Umbilical cord (tissue), 1 donor: ENCODE measurements at regions not wholly inside any gene's neighbourhood (a gene's known extent, or its start where the extent isn't known, plus 50 kb on each side); places are given as distances from the start of the nearest gene placed in this dataset.
"Not testable (repeated sequence)": the region's sequence is repeated elsewhere in the genome, so short reads cannot be mapped to it uniquely, and the experiment has no call there.

Experiments used
- DNase-seq: peaks from one replicate; pipeline ENCODE4 v3.0.0-alpha.2; 2015; ENCODE audit warnings: low spot score

DNA sequence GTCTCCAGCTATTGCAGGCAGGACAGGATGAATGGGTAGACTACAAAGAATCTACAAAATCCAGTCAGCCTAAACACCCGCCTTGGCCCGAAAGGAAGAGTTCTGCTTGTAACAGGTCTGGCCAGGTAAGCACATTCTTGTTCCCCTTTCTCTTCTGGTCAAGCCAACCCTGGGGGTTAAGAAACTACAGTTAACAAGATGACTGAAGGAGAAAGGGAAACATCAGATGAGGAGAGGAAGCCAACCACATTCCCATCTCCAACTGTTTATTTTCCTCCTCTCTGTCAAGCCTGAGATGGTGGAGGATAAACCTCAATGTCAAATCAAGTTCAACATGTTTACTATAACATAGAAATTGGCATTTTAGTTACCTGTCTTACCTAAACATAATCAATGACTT, 198.9 kb downstream of the IPMK start:
- DNase-seq, result no peak

DNA sequence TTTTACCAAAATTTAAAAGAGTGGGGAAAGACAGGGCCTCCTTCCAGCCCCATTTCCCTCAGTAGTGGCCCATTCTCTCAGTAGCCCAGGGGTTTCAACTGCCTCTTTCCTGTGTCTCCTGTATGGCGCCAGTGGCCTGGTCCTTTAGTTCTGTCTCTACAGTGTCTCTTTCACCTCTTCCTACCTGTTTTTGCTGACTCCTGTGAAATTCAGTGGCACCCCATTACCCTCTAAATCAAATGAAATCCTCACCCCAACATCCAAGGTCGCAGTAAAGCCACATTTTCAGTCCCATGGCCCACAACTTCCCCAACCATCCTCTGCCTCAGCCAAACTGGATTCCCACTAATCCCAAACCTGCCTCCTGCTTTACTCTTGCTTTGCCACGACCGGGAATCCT, 200.7 kb downstream of the IPMK start:
- no peak for DNase-seq

DNA sequence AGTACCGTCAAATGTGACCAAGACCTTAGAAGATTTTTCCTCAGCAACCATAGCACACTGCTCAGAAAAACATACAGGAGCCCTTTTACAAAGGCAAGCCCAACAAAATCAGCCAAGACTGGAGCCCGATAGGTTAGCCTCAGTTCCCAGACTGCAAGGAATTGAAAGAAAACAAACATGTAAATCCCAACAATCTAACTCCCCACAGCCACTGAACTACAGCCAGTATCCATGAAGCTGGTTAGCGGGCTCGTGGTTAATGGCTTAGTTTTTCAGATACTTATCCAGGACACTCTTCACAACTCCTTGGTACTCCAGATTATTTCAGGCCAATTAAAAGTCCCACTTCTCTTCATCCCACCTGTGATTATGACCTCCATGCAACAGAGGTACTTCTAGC, 201.6 kb downstream of the IPMK start:
- DNase-seq, result no peak

DNA sequence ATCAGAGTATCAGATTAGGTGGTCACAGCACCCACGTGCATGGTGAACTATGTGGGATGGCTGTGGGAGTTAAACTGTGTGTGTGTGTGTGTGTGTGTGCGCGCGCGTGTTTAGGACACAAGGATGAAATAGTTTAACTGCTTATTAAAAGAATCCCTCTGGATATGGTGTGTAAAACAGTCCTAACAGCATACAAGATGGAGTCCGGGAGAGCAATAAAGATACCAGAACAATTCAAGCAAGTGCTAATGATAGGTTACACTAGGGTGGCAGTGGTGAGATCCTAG, 202.2 kb downstream of the IPMK start:
- no peak for DNase-seq

DNA sequence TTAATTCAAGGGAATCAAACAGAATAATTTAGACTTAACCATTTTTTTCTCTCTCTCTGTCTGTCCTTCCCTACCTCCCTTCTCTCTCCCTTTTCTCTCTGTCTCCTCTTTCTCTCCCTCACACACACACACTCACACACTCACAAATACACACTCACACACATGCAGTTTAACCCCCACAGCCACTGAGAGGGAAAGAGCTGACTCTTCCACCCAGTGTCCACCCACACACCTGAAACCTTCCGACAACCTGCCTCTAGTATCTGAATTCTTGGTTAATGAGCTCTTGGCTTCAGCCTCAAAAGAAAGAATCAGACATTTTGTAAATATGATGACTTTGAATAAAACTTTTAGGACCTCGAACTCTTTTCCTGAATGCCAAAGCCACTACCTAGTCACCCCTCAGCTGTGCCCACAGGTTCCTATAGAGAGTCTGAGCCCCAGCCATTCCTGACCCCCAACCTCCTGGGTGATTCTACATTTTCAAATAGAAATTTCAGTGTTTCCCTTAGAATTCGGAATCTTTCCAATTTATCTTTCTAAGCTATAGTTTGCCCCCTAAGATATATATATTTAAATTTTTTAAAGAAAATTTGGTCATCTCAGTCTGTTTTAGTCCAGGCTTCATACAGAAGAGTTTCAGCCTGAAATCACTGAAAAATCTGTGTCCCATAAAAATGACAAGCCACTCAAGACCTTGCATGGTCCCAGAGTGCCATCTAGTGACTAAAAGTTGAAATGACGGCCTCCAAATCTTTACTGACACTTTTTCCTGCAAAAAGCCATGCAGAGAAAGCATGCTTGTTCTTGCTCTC, 202.8 kb downstream of the IPMK start:
- peak; percentile 74 for DNase-seq

DNA sequence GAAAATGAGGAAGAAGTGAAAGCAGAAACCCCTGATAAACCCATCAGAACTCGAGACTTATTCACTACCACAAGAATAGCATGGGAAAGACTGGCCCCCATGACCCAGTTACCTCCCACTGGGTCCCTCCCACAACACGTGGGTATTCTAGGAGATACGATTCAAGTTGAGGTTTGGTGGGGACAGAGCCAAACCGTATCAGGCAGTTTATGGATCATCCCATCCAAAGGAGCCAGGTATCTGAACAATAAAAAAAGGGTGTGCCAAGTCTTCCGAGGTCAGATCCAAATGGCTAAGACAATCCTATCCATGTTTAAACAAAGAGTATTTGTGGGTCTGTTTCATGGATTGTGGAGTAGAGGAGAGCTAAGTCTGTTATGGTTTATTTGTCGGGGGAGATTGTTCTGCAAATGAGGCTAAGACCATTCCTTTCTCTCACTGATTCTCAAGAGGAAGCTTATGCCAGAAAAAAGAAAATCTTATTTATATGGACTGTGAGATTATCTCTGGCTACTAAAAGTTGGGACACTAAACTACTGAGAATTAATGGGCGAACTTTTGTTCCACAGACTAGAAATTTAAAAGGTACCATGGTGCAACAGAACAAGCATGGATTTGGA, 203.7 kb downstream of the IPMK start:
- no peak for DNase-seq

DNA sequence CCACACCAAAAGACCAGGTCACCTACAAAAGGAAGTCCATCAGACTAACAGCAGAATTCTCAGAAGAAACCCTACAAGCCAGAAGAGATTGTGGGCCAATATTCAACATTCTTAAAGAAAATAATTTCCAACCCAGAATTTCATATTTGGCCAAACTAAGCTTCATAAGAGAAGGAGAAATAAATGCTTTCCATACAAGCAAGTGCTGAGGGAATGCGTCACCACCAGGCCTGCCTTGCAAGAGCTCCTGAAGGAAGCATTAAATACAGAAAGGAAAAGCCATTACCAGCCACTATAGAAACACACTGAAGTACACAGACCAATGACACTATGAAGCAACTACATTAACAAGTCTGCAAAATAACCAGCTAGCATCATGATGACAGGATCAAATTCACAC, 209.0 kb downstream of the IPMK start:
- not testable (repeated sequence) for DNase-seq

DNA sequence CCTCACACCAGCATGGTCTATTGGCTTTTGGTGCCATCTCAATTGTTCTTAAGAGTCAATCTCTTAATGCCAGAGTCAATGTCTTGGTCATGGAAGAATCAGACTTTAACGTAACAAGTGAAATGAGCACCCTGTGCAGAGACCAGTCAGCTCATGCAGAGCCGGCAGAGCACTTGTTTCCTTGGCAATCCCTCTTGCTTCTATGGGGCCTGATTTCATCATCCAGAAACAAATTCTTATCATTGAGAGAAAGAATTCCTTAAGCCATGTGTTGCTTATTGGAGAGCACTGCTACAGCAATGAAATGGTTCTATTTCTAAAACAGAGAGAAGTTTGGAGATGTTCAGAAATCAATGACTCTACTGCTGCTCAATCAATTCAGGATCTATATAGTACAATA, 212.8 kb downstream of the IPMK start:
- DNase-seq, result no peak

DNA sequence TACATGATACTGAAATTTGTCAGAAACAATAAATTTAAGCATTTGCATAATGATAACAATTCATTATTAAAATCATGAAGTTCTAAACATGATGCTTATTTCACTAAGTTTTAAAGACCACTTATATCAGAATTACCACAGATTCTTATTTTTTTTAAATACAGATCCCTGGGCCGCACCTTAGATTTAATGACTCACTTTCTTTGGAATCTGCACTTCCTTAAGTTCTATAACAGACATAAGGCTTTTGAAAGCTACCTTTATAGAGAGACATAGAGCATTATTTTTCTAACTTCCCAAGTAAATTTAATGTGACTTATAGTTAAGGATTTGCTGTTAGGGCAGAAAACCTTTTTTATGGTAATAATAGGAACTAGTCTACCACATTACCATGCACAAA, 214.9 kb downstream of the IPMK start:
- DNase-seq, result no peak

DNA sequence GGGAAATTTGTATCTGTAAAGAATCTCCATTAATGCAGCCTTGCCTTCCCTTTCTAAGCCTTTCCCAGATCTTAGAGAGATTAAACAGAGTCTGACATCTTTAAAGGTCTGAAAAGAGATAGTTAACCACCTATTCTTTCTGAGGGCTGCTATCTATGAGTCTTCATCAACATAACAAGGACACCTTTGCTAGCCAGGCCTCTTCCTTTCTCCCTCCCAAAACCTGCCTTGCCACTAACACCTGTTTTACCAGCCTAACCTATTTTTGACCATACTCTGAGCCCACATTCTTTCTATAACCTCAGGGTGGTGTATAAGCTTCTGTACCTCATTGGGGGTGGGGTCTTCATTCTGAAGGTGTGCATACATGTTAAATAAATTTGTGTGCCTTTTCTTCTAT, 217.1 kb downstream of the IPMK start:
- DNase-seq, result no peak

DNA sequence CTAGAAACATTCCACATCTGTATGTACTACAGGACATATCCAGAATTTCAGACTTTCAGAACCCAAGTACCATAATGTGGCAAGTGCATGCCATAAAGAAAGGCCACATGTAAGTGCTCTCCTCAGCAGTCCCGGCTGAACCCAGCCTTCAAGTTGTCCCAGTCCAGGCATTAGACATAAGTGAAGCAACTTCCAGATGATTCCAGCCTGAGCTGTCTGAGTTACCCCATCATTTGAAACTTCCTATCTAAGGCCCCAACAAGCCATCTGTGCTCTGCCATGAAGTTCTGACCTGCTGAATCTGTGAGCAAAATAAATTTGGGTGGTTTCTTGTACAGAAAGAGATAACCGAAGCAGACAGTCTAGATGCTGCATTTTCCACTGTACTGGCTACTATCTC, 218.8 kb downstream of the IPMK start:
- no peak for DNase-seq

DNA sequence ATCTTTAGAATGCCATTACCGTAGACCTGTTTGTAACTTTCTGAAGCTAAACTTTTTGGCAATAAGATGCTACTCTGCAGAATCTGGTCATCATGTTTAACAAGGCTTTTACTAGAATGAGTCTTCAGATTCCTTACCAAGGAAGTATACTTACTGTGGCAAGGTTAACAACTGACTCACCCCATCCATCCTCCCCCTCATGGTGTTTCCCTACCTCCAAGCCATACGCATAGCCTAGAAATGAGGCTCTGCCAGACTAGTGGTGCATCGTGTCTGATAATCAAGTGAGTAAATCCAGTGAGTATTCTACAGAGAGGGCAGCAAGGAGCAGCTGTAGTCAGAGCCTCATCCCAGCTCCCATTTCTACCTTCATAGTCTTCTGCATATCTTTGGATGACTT, 223.6 kb downstream of the IPMK start:
- DNase-seq, result no peak

DNA sequence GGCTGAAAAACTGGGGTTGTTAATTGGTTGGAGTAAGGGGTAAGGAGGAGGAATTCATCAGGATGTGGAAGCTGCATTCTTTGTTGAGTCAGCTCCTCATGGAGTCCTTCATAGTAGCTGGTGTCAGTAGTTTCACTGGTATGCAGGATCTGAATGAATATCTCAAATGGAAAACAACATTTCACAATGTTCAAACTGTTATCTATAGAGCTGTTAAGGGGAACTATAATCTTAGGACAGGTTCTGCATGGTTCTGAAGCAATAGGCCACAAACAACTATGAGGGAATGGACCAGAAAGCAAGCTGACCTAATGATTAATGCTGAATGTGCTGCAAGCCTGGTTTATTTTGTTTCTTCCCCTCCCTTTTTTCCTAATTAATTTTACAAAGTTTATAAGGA, 225.8 kb downstream of the IPMK start:
- no peak for DNase-seq

DNA sequence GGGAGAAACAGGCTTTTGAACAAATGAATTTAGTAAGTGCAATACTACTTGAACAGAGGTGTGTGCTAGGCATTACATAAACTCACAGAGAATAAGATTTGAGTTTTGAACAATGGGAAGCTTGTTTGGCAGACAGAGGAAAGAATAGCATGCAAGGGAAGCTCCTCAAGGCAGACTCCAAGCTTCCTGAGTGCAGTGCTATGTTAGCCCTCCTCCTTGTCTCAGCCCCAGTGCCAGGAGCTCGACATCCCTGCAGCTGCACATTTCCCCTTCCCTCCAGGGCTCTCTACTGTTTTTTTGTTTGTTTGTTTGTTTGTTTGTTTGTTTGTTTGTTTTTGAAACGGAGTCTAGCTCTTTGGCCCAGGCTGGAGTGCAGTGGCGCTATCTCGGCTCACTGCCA, 237.5 kb downstream of the IPMK start:
- no peak for DNase-seq

DNA sequence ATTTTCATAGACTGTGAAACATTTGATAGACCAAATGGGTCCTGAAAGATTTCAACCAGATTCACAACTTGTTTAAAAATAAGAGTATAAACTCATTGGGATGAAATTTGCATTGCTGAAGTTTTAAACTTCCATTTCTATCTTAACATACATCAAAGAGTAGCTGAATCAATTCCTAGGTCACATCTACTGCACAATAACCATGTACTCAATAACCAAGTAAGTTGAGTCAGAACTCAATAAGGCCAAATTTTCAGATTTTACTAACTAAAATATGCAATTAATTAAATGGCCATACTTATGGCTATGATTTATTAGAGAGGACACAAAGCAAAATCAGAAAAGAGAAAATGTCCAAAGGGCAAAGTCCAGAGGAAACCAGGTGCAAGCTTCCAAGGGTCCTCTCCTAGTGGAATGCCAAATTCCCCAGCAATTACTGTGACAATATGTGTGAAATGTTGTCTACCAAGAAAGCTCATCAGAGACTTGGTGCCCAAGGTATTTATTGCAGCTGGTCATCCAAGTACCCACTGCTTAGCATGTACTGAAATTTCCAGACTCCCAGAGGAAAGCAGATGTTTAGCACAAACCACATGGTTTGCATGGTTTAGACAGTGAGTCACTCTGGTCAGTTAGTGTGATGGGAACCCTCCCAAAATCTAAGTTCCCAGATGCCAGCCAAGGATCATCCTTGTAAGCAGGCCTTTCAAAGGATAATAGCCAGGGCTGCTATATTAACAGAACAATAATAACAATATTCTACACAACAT, 238.9 kb downstream of the IPMK start:
- peak; percentile 78 for DNase-seq

DNA sequence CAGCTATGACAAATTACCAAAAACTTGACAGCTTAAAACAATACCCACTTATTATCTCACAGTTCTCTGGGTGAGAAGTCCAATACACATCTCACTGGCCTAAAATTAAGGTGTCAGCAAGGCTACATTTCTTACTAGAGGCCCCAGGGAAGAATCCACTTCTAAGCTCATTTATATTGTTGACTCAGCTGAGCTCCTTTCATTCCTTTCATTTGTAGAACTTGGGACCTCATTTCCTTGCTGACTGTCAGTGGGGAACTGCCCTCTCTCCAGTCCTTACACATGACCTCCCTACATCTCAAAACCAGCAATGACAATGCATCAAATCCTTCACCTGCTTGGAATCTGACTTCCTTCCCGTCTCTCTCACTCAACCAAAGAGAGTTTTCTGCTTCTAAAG, 240.3 kb downstream of the IPMK start:
- DNase-seq, result no peak

DNA sequence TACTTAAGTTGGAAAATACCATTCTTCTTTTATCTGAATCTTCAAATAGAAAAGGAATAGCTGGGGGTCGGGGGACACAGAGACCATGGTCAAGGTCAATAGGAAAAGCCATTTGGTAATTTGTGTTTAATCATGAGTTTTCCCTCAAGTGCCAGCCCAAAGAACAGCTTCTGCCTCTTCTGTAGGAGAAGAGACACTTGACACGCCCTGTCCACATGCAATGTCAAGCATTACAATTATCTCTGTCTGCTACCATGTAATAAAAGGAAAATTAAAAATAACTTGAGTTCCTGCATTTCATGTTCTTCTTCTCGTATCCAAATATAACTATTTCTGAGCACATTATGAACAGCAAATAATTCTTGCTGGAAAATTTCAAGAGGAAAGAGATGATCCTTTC, 241.7 kb downstream of the IPMK start:
- DNase-seq, result no peak

DNA sequence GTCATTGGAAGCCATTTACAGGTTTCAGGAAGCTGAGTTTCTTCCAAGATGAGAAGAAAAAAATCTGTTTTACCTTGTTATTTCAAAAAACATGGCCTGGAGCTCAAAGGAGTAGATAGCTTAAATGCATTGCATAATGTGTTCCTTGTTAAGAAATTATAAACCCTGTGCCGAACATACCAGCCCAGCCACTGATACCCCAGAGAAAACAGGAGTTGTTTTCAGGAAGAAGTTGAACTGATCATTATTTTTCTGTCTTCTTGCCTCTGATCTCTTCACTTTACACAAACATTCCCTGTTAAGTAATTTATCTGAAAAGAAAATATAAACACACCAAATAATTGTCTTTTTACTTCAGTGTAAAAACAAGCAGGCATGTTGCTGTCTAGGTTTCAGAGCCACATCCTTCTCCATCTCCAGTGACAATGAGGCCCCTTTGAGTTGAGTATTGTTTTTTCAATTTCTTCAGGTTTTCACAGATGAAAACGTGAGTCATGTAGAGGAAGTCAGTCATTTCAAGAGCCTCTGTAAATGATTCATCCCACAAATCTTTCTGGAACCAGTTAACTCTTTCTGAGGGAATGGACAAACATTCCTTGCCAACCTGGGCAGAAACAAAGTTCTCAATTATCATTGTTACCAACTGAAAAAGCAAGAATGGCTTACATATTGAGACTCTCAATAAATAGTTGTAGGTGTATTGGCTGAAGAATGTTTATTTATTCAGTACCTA, 244.2 kb downstream of the IPMK start:
- peak; percentile 10 for DNase-seq

DNA sequence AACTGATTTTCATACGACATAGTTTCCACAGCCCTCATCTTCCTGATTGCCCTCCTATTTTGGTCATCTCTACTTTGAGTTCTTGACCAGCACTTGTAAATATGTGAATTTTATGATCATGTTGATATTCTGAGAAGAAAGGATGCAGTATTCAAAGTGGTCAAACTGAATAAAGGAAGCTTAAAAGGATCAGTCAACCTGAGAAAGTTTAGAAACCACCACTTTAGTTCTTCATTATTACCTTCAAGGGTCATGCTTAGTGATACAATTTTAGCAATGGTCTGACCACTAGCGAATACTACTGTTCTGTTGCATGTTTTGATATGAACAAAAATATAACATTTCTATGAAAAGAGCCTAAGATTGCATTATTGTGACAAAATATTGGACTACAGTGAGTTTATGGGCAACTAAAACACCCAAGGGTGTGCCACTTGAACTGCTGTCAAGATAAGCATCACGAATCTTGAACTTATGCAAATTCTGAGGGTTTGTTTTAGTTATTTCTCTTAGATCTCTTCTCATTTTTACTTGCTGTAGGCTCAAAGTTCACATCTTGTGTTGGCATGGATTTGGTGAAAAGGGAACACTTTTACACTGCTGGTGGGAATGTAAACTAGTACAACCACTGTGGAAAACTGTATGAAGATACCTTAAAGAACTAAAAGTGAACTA, 247.7 kb downstream of the IPMK start:
- no peak for DNase-seq

DNA sequence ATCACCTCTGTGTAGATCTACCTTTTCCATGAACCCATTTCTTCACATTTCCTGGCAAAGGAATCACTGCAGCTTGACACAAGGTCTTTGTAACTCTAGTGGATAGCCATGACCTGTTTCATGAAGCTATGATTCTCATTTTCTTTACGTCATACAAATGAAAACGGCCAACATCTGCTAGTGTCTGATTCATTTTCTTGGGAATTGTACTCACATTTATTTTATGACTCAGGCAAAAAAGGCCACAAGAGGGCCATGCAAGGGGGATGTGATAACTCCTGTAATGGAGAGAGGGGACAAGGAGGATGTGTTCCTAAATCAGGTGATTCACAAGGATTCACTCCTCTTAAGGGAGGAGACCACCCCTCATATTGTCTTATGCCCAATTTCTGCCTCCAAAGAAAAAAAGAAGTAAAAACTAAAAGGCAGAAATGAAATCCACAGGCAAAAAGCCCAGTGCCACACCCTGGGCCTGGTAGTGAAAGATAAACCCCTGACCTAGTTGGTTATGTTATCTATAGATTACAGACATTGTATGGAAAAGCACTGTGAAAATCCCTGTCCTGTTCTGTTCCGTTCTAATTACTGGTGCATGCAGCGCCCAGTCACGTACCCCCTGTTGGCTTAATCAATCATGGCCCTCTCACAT, 249.9 kb downstream of the IPMK start:
- DNase-seq, result no peak

DNA sequence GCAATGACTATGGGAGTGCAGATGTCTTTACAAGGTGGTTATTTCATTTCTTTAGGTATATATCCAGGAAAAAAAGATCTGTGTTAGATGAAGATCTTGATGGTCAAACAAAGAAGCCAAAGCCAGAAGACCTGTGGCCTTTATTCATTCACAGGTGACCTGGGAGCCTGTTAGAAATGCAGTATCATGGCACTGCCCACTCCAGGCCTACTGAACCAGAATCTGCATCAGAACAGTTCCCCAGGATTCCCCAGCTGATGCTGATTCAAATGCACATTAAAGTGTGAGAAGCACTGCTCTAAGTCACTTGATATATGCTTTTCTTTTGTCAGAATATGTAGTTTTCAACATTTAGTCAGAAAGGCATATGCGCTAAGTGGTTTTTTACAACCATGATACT, 251.1 kb downstream of the IPMK start:
- no peak for DNase-seq
